NCI-H82 (cell line): ENCODE measurements at regions not wholly inside any gene's neighbourhood (a gene's known extent, or its start where the extent isn't known, plus 50 kb on each side); places are given as distances from the start of the nearest gene placed in this dataset.
"Not testable (repeated sequence)": the region's sequence is repeated elsewhere in the genome, so short reads cannot be mapped to it uniquely, and the experiment has no call there.

ENCODE experiments used
- DNase-seq: peaks from one replicate; lab custom pipeline; 2025; lab: John Stamatoyannopoulos, UW

DNA sequence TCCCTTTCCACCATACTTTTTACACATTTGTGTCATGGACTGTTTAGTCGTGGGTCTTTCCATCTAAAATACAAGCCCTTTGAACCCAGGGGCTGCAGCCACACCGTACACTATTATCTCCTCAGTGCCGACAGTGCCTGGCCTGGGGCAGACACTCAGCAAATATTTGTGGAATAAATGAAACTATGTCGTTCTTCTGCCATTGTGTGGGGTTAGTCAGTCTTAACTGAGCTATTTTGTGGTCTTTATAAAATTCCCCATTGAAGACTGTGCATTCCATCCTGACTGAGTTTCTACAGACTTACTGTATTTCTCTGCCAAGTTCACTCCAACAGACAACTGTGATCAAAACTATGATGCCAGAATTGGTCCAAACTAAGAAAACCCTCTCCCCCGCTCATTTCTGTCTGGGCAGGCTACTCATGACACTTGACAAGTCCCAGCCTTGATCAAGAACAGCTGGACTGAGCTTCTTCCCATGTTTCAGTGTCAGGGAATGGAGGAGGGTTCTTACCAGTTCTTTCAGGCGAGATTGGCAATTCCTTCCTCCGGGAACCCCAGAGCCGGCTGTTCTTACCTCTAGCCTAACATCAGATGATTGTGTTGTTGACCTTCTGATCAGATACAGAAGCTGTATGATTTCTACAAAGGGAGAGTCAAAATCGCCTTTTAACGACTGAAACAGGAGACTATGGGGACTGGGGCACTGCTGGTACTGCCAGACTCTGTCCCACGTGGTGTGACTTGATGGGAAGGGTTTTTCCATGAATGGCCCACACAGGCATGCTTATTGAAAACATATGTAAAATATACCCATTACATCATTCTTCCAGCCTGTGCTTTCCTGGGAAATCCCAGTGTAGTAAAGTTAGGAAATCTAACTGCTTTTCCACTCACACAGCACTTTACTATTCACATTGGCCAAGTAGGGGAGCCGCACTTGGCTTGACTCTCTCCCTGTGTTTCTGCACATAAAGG is 77.4 kb upstream of the NPAS2 start:
- no peak for DNase-seq

DNA sequence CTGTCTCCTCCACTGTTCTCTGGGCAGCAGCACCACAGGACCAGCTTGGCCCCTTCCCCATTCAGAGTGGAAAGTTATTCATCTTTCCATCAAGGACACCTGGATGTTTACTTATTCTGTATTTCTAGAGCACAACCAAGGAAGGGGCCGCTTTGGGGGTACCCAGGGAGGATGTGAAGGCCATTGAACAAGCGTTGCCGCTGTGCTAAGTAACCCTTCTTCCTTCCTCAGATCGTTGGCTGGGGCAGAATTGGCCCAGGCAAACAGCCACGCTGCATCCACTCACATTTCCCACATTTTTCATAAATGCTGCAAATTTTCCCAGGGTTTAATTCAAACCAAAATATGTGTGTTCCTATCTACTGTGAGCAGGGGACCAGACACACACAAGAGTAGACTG is 76.2 kb upstream of the NPAS2 start:
- no peak for DNase-seq

DNA sequence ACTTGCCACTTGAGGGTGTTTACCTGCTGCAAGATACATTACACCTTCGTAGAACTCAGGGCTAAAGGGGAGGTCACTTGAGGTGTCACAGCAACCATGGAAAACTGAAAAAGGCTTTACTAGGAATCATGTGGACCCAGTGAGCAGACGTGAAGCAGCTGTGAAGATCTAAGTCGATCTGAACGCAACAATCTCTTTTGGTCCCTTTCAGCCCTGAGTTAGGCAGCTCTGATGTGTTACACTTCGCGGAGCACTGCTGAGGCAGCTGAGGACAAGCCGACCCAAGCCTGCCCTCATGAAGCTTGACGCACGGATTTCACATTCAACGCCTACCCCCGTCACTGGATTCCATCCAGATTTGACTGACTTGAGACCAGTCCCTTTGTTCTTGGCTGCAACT is 75.8 kb upstream of the NPAS2 start:
- no peak for DNase-seq

DNA sequence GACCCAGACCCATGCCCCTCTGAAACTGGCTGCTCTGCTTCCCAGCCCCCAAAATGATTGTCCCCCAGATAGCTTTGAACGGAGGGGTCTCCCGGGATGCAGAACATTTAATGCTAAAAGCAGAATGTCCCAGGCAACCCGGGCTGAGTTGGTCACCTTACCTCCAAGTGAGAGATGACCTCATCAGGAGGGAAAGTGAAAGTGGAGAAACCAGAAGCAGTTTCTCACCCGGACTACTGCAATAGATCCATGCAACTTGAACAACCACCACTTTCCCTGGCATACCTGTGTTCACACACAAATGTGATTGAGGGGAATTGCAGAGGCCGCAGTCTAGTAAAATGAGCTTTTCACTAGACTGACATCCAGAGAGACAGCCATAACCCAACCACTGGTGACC is 75.3 kb upstream of the NPAS2 start:
- no peak for DNase-seq

DNA sequence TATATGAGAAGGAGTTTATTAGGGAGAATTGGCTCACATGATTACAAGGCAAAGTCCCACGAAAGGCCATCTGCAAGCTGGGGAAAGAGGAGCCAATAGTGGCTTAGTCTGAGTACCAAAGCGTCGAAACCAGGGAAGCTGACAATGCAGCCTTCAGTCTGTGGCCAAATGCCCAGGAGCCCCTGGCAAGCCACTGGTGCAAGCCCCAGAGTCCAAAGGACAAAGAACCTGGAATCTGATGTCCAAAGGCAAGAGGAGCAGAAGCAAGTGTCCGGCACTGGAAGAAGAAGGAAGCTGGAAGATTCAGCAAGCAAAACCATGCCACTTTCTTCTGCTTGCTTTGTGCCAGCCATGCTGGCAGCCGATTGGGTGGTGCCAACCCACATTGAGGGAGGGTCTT is 74.3 kb upstream of the NPAS2 start:
- DNase-seq, result no peak

DNA sequence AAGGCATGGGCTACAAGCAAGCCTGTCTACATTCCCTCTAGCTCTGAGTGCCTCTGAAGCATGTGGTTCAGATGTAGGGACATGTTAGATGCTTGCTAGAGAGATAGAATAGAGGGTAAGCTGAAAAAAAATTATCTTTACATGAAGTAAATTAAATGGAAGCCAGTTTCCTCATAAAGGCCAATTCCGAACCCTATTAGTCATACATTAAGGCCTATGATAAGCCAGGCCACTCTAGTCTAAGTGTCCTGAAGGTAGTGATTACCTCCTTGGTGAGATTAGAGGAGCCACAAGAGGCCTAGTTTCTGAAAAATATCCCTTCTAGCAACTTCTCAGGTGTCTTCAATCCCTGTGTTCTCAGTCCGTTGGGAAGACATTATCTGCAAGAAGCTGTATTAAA is 72.4 kb upstream of the NPAS2 start:
- DNase-seq, result no peak

DNA sequence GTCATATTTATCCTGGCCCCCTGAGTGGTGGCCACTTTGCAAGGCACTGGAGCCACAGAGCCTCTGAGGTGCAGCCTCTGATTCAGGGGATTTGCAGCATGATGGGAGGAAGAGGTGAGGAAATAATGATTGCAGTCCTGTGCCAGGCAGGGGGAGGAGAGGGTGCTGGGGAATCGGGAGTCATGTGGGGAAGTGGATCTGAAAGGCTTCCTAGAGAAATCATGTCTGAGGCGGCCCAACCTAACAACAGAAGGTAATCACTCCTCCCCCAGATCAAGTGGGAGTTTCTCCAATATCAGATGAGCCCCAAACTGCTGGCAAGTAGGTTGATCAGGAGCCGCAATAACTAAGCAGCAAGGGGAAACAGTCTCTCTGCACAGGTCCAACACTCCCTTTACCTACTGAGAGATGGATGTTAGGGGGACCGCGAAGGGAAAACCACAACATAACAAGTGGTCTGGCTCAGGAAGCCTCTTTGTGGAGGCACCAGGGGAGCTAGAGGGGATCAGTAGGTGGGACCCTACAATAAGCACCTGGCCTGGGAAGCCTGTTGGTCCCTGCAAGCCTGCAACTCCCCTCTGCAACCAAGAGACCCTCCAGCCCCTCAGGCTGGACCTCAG is 71.8 kb upstream of the NPAS2 start:
- no peak for DNase-seq

DNA sequence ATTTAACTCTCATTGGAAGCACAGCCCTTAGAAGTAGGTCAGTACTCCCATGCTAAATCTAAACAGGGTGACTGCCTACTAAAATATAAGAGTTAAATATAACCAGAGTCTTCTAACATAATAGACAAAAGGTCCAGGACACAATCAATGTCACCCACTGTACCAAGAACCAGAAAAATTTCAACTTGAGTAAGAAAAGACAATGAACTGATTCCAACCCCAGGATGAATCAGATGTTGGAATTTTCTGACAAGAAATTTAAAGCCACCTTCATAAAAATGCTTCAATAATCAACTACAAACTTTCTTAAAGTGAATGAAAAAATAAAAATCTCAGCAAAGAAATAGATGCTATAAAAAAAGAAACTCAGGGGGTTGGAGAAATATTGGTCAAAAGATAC is 71.3 kb upstream of the NPAS2 start:
- DNase-seq, result no peak

DNA sequence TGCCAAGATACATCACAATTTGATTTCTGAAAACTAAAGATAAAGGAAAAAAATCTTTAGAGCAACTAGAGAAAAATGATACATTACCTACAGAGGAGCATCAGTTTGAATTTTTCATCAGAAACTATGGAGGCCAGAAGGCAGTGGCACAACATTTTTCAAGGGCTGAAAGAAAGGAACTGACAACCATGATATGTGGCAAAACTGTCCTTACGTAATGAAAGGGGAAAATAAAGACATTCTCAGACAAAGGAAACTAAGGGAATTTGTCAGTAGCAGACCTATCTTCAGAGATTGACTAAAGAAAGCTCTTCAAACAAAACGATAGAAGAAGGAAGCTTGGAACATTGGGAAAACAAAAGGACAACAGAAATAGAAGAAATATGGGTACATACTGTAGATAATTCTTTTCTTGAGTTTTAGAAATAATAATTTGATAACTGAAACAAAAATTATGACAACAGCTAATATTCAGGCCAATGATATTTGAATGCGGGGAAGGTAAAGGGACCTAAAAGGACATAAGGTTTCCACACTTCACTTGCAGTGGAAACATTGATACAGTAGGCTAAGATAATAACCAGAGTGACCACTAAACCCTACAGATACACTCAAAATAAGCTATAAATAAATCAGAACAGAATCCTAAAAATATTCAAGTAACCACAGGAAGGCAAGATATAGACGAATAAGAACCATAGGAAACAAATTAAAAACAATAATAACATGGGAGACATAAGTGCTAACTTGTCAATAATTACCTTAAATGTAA is 70.0 kb upstream of the NPAS2 start:
- DNase-seq, result no peak

DNA sequence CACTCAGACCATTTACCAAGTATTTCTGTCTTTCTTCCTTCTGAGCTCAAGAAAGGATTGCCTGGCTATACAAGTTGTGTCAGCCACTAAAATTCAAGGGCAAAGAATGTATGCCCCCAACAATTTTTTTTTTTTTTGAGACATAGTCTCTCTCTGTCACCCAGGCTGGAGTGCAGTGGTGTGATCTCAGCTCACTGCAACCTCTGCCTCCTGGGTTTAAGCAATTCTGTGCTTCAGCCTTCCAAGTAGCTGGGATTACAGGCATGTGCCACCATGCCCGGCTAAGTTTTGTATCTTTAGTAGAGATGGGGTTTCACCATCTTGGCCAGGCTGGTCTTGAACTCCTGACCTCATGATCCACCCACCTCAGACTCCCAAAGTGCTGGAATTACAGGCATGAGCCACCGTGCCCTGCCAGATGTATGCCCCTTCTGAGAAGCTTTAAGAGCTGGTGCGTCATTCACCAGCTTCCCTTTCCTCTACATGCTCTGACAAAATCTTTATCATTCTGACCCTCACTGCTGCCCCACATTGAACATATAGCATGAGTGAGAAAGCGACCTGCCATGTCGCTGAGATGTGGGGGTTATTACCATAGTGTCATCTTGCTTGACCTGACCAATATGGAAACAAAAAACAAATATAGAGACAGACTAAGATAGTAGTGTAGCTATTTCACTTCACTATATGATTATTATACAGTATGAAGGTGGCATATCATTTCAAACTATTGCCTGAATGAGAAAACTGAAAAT is 67.9 kb upstream of the NPAS2 start:
- DNase-seq, result not testable (repeated sequence)

DNA sequence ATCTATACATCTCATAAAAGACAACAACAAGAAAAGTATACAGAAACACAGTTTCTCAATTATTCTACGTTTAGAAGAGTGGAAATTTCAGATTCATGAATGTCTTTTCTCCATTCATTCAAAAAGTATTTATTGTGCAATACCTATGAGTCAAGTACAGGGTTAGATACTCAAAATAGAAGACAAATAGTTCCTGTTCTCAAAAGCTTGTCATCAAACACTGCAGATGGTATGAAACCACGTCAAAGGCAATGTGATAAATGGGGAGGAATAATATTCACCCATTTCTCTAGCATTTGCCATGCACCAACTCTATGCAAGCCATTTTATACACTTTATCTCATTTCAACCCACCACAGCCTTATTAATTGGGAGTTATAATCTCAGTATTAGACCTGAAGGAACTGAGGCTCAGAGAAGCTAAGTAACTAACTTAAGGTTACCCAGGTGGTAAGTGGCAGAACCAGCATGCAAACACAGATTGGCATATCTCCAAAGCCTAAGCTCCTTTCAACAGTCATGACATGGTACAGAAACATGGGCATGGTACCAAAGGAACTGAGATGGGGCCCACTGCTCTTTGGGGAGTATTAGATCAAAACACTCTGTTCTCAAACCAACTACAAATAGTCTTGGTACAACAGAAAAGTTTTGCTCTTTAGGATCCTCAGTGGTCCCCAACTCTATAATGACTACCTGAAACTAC is 67.2 kb upstream of the NPAS2 start:
- no peak for DNase-seq

DNA sequence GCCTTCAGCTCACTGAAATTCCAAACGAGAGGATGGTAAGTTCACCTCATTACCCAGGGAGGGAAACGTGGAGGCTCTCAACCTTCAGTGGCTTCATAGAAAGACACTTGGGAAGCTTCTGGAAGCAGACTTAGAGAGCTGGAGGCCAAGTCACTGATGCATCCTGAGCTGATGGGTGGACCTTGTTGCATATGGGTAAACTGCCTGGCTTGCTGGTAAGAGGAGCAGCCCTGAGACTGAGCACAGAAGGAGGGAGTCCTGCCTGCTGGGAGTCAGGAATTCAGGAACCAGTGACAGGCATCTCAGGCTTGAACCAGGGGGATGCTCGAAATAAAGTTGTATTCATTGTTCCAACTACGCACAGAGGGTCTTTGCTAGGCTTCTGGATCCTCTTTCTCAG is 66.5 kb upstream of the NPAS2 start:
- DNase-seq, result no peak

DNA sequence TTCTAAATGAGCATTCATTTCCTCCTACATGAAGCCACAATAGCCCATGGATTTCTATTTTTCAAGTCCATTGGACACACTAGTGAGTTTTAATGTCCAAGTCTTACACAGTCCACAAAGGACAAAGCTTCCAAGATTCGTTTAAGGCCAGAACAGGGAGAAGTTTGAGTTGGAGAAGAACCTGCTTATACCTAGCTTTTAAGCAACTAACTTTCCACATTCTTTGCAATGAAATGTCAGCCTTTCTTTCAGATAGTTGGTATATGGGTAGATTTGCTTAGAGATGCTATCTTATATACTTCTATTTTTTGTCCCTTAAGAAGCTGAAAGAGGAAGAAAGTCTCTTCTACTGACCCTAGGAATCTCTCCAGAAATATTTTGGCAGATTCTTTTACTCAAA is 66.1 kb upstream of the NPAS2 start:
- no peak for DNase-seq

DNA sequence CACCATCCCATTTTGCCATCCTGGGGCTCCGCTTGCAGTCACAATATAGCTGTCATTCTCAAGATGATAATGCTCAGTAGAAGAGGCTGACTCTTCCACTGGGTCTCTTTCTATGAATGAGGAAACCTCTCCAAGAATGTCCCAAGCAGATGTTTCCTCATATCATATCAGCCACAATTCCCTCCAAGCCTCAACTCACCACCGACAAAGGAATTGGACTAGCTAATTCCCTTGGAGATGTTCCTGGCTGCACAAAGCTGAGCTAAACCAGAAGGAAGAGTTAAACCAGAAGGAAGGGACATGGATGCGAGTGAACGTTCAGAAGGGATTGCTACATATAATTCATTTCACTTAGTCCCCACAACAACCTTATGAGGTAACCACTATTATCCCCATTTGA is 65.0 kb upstream of the NPAS2 start:
- DNase-seq, result no peak

DNA sequence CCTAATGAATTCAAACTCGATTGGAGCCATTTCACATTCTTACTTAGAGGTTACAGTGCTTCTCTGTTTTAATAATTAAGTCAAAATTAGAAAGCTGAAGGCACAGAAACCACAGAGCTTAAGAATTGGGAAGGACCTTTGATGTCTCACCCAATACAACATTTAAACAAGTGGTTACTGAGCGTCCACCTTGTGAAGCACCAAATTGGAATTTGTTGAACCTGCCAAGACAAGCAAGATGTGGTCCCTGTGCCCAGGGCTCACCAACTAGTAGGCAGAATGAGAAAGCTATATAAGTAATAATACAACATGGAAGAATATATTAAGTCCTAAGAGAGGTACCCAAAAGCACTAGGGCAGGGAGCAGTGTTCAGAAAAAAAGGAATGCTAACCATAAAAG is 64.5 kb upstream of the NPAS2 start:
- no peak for DNase-seq

DNA sequence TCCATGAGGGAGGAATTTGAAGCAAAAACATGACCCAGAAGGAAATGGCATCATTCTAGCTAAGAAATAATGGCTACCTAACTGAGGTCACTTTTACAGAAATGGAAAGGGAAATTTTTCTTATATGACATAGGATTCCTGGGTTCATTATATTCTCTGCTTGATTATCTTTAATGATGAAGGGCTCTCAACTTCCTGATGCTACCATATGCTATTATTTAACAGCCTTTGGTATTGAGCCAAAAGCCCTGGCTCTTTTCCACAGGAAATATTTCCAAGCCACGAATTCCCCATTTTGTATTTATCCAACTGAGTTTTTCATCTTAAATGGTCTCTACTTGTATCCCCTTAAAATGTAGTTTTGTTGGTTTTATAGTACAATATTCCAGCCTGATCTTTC is 63.2 kb upstream of the NPAS2 start:
- no peak for DNase-seq

DNA sequence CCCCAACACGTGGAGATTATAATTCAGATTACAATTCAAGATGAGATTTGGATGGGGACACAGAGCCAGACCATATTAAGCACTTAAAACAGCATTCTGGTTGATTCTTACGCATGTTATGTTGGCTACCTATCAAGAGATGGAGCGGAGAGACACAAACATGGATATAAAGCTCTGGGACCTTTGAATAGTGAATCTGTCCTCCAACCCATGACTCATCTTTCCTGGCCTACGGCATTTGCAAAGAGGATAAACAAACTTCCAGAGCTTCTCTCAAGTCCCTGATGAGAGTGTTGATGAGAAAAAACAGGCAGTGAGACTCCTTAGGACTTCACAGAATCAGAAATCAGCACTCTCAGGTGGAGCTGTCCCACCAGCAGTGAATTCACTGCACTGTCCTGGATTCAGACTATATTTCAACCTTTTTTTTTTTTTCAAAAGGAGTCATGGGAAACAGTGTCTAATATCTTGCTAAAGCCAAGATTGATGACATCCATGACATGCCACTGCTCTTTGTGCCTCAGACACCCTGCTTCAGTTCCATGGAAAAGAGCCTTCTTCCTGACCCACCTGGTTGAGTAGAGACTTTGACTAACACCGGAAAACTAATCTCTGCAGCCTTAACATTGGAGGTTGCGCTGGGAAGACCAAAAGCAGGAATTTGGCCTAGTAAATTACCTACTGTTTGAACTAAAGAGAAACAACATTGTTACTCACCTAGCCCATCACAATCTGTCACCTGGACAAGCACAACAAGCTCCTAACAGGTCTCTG is 62.1 kb upstream of the NPAS2 start:
- DNase-seq, result no peak

DNA sequence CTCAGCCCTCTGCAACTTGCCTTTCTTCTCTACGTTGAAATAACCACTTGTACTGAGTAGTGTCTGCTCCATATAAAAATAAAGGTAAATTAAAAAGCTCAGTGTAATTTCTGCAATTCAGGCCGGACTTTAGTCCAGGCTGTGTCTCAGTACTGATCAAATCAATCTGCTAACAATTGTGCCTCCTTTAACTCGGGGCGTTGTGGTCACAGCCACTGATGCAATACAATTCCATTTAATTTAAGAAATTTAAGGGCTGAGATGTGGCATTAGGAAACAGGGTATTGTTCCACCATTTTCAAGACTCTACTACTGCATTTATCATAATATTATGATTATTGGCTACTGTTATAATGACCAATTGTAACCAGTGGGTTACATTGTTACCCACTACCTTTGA is 60.0 kb upstream of the NPAS2 start:
- no peak for DNase-seq

DNA sequence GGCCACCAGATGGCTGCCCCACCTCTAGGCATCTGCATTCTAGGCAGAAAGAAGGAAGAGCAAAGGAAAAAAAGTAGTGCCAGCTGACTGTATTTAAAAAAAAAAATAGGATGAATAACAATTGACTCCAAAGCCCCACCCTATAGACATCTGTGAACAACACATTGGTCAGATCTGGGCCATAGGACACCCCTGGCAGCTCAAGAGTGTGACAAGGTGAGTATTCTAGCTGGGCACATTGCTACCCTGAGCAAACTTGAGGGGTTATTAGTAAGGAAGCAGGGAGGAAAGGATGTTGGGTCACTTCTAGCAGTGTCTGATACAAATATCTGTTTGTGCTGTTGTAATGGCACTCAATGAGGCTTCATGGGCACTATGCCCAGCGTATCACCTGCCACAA is 58.6 kb upstream of the NPAS2 start:
- DNase-seq, result no peak

DNA sequence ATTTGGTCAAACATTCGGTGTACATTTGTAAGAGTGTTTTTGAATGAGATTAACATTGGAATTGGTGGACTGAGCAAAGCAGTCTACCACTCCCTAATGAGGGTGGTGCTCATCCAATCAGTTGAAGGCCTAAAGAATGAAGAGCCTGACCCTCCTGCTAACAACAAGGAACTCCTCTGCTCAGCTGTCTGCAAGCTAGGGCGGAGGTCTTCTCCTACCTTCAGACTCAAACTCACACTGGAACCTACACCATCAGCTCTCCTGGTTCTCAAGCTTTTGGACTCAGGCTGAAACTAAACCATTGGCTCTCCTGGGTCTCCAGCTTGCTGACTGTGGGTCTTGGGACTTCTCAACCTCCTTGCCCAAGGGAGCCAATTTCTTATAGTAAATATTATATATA is 55.5 kb upstream of the NPAS2 start:
- no peak for DNase-seq

DNA sequence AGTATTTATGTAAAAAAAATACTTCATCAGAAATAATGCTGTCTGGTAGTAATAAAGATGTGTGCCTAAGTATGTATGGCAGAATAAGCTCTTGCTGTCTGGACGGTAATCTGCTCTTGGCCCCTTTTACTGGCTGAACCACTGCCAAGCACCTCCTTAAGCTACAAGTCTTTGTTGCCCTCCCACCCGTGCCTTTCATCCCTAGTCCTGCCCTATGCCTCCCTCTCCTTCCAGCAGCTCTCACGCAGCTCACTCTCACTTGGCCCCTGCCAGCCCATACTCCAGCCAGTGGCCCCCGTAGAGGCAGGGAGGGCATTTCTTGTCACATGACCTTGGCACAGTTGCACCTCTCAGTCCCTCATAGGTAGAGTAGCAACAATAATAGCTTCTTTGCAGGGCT is 54.5 kb upstream of the NPAS2 start:
- no peak for DNase-seq
